ENCODE measurements at regions not wholly inside any gene's neighbourhood (a gene's known extent, or its start where the extent isn't known, plus 50 kb on each side); places are given as distances from the start of the nearest gene placed in this dataset.

- no peak for ATAC-seq (ENCODE audit: low read depth)
- H3K4me1 ChIP-seq (ENCODE audit: insufficient read depth, poor library complexity, severe bottlenecking) = no peaks in the 10 kb centered on the region
- TF ChIP-seq CTCF (IDR thresholded peaks at IDR 0.05; ENCODE audit: poor library complexity, severe bottlenecking) = no peak
- H3K4me3 ChIP-seq (ENCODE audit: severe bottlenecking) = no peak overlapping the region
- no peak for DNase-seq (ENCODE audit: low spot score)
- no peaks in the 10 kb centered on the region for H3K9me3 ChIP-seq (ENCODE audit: severe bottlenecking)
- no peaks in the 10 kb centered on the region for H3K27me3 ChIP-seq (ENCODE audit: insufficient read depth, poor library complexity, severe bottlenecking)
- H3K27ac ChIP-seq (ENCODE audit: poor library complexity, severe bottlenecking) = no peak overlapping the region
- no peaks in the 10 kb centered on the region for H3K36me3 ChIP-seq (ENCODE audit: low read depth)
Measured at GRCh38 chr10:111885046-111885445, 298.5 kb downstream of the GPAM start.

- no peak for TF ChIP-seq CTCF (IDR thresholded peaks at IDR 0.05; ENCODE audit: poor library complexity, severe bottlenecking)
- DNase-seq (ENCODE audit: low spot score) (no peak), ATAC-seq (ENCODE audit: low read depth) (no peak)
- Histone ChIP-seq H3K4me3 (ENCODE audit: severe bottlenecking) (no peak overlapping the region), H3K9me3 (ENCODE audit: severe bottlenecking) (no peaks in the 10 kb centered on the region), H3K4me1 (ENCODE audit: insufficient read depth, poor library complexity, severe bottlenecking) (no peaks in the 10 kb centered on the region), H3K27ac (ENCODE audit: poor library complexity, severe bottlenecking) (no peak overlapping the region), H3K27me3 (ENCODE audit: insufficient read depth, poor library complexity, severe bottlenecking) (no peaks in the 10 kb centered on the region), H3K36me3 (ENCODE audit: low read depth) (no peaks in the 10 kb centered on the region)
Measured at GRCh38 chr10:111885919-111886318, 297.6 kb downstream of the GPAM start.

- ATAC-seq (ENCODE audit: low read depth) = no peak
- no peaks in the 10 kb centered on the region for H3K36me3 ChIP-seq (ENCODE audit: low read depth)
- no peaks in the 10 kb centered on the region for H3K27me3 ChIP-seq (ENCODE audit: insufficient read depth, poor library complexity, severe bottlenecking)
- no peaks in the 10 kb centered on the region for H3K4me1 ChIP-seq (ENCODE audit: insufficient read depth, poor library complexity, severe bottlenecking)
- DNase-seq (ENCODE audit: low spot score) = no peak
- no peak for TF ChIP-seq CTCF (IDR thresholded peaks at IDR 0.05; ENCODE audit: poor library complexity, severe bottlenecking)
- H3K27ac ChIP-seq (ENCODE audit: poor library complexity, severe bottlenecking) = no peak overlapping the region
- no peaks in the 10 kb centered on the region for H3K9me3 ChIP-seq (ENCODE audit: severe bottlenecking)
- no peak overlapping the region for H3K4me3 ChIP-seq (ENCODE audit: severe bottlenecking)
Measured at GRCh38 chr10:111887266-111887665, 296.3 kb downstream of the GPAM start.

GRCh38 chr10:111890046-111890445, 293.5 kb downstream of the GPAM start:
- H3K36me3 ChIP-seq (ENCODE audit: low read depth) = no peaks in the 10 kb centered on the region
- ATAC-seq (ENCODE audit: low read depth) (no peak), DNase-seq (ENCODE audit: low spot score) (no peak)
- no peak overlapping the region for H3K27ac ChIP-seq (ENCODE audit: poor library complexity, severe bottlenecking)
- H3K4me1 ChIP-seq (ENCODE audit: insufficient read depth, poor library complexity, severe bottlenecking) = no peaks in the 10 kb centered on the region
- no peaks in the 10 kb centered on the region for H3K9me3 ChIP-seq (ENCODE audit: severe bottlenecking)
- H3K27me3 ChIP-seq (ENCODE audit: insufficient read depth, poor library complexity, severe bottlenecking) = no peaks in the 10 kb centered on the region
- no peak for TF ChIP-seq CTCF (IDR thresholded peaks at IDR 0.05; ENCODE audit: poor library complexity, severe bottlenecking)
- H3K4me3 ChIP-seq (ENCODE audit: severe bottlenecking) = no peak overlapping the region

GRCh38 chr10:111916011-111916410, 267.6 kb downstream of the GPAM start:
- Histone ChIP-seq H3K9me3 (ENCODE audit: severe bottlenecking) (no peaks in the 10 kb centered on the region), H3K27ac (ENCODE audit: poor library complexity, severe bottlenecking) (no peak overlapping the region), H3K27me3 (ENCODE audit: insufficient read depth, poor library complexity, severe bottlenecking) (no peaks in the 10 kb centered on the region), H3K36me3 (ENCODE audit: low read depth) (no peaks in the 10 kb centered on the region), H3K4me3 (ENCODE audit: severe bottlenecking) (no peak overlapping the region), H3K4me1 (ENCODE audit: insufficient read depth, poor library complexity, severe bottlenecking) (no peaks in the 10 kb centered on the region)
- no peak for DNase-seq (ENCODE audit: low spot score)
- no peak for ATAC-seq (ENCODE audit: low read depth)
- no peak for TF ChIP-seq CTCF (IDR thresholded peaks at IDR 0.05; ENCODE audit: poor library complexity, severe bottlenecking)

Data from RWPE2 (cell line).